ENCODE measurements at regions not wholly inside any gene's neighbourhood (a gene's known extent, or its start where the extent isn't known, plus 50 kb on each side); places are given as distances from the start of the nearest gene placed in this dataset.

DNA sequence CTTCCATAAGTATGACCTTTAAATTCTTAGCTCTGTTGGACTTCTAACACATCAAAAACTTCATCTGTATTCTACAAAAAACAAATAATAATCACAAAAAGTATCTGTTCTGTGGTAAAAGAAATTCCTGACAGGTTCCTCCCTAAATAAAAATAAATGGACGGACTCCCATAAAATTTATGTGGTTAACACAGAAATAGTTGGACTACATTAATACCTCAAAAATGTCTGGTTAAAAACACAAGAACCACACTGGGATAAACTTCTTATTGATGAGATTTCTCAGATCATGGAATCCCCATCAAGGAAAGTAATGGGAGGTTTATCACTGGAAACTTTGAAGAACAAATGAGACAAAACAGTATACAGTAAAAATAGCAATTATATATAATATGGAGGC is 172.4 kb downstream of the MOXD1 start:
- TF ChIP-seq, protein P1, sequence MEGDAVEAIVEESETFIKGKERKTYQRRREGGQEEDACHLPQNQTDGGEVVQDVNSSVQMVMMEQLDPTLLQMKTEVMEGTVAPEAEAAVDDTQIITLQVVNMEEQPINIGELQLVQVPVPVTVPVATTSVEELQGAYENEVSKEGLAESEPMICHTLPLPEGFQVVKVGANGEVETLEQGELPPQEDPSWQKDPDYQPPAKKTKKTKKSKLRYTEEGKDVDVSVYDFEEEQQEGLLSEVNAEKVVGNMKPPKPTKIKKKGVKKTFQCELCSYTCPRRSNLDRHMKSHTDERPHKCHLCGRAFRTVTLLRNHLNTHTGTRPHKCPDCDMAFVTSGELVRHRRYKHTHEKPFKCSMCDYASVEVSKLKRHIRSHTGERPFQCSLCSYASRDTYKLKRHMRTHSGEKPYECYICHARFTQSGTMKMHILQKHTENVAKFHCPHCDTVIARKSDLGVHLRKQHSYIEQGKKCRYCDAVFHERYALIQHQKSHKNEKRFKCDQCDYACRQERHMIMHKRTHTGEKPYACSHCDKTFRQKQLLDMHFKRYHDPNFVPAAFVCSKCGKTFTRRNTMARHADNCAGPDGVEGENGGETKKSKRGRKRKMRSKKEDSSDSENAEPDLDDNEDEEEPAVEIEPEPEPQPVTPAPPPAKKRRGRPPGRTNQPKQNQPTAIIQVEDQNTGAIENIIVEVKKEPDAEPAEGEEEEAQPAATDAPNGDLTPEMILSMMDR (IDR thresholded peaks at IDR 0.05; ENCODE audit: extremely low read depth, insufficient read depth, missing control alignments), result no peak
- no peak for DNase-seq (ENCODE audit: low spot score)
- in situ Hi-C loops (cut with MboI; ENCODE audit: low pct_unique_long_range_greater_than_20kb, low sequenced_read_pairs, unreplicated experiment), result no loop called here

DNA sequence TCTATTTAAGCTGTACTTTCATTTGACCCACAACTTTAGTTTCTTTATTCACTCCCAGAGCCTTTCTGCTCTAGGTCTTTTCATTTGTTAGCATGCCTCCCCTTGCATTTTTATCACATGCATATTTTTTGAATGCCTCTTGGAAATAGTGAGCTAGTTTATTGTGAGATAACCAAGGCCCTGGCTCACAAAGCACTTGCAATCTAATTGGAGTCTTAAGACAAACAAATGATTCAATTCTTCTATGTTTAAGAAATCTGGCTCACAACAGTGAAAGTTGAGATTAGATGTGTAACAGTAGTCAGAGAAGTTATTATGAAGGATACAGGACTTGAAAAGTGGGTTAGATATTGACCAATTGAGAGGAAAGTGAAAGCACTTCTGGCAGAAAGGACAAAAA is 173.4 kb downstream of the MOXD1 start:
- TF ChIP-seq, protein P1 (IDR thresholded peaks at IDR 0.05; ENCODE audit: extremely low read depth, insufficient read depth, missing control alignments), result no peak
- no peak for DNase-seq (ENCODE audit: low spot score)
- in situ Hi-C loops (cut with MboI; ENCODE audit: low pct_unique_long_range_greater_than_20kb, low sequenced_read_pairs, unreplicated experiment), result no loop called here

DNA sequence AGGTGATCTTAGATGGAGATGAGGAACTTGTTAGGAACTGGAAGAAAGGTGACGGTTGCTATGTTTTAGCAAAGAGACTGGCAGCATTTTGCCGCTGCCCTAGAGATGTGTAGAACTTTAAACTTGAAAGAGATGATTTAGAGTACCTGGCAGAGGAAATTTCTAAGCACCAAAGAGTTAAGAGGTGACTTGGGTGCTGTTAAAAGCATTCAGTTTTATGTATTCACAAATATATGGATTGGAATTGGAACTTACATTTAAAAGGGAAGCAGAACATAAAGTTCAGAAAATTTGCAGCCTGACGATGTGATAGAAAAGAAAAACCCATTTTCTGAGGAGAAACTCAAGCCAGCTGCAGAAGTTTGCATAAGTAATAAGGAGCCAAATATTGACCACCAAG is 176.3 kb downstream of the MOXD1 start:
- in situ Hi-C loops (cut with MboI; ENCODE audit: low pct_unique_long_range_greater_than_20kb, low sequenced_read_pairs, unreplicated experiment), result loop anchor here (25.0 kb wide), 1 partner anchor 288 kb away; no protein-coding TSS in a partner anchor
- TF ChIP-seq, protein P1 (IDR thresholded peaks at IDR 0.05; ENCODE audit: extremely low read depth, insufficient read depth, missing control alignments), result no peak
- no peak for DNase-seq (ENCODE audit: low spot score)

DNA sequence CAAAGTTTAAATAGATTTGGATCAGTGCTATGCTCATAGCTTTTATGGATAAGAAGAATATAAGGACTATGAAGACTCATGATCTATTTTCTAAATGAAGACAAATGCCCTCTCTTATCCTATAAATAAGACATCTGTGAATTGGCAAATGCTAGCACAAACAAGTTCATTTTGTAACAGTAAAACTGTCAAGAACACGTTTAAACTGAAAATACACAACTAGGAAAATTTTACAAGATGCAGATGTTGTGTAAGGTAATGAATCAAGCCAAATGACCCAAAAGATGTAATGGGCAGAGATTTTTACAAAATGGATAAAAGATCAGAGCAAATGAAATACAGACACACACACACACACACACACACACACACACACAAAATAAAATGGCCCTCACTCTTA is 180.5 kb downstream of the MOXD1 start:
- in situ Hi-C loops (cut with MboI; ENCODE audit: low pct_unique_long_range_greater_than_20kb, low sequenced_read_pairs, unreplicated experiment), result loop anchor here (25.0 kb wide), 1 partner anchor 283 kb away; no protein-coding TSS in a partner anchor
- no peak for DNase-seq (ENCODE audit: low spot score)
- TF ChIP-seq, protein P1 (IDR thresholded peaks at IDR 0.05; ENCODE audit: extremely low read depth, insufficient read depth, missing control alignments), result no peak

DNA sequence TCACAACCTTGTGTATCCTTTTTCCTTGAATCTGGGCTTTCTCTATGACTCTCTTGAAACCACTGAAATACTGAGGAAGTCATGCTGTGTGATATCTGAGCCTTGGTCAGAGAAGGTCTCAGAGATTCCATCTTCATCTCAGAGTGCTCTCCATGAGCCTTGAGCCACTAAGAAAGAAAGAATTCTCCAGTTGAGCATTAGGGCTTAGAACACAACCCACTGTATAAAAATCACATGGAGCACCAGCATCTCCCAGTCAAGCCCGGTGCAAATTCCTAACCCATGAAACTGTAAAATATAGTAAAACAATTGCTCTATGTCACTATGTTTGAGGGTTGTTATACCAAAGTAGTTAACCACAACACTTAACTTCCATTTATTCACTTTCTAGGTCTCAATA is 181.4 kb downstream of the MOXD1 start:
- TF ChIP-seq, protein P1 (IDR thresholded peaks at IDR 0.05; ENCODE audit: extremely low read depth, insufficient read depth, missing control alignments), result no peak
- in situ Hi-C loops (cut with MboI; ENCODE audit: low pct_unique_long_range_greater_than_20kb, low sequenced_read_pairs, unreplicated experiment), result loop anchor here (25.0 kb wide), 1 partner anchor 283 kb away; no protein-coding TSS in a partner anchor
- no peak for DNase-seq (ENCODE audit: low spot score)

DNA sequence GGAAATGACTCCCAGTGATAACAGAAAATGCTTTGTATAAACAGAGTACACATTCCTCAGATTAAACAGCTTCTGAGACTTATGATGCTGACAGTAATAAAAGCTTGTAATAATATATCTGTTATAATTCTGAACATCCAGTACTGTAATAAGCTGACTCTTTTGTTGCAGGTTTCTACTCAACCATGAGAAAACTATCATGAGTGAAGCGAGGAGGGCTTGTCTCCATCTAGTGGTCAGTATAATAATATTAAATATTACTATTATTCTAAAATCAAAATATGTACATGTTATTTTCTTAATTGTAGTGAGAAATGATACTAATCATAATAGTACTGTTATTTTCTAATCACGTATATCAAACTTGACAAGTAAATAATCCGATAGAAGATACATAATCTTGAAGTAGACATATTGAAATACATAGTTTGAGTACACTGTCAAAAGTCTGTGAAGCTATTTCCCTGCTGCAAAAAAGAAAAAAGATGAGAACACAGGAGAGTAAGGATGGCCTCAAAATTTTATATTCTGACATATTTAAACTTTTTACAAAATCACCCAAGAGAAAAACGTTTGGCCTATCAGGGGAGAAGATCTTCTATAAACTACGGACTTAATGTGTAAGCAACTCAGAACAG is 183.1 kb downstream of the MOXD1 start:
- DNase-seq (ENCODE audit: low spot score), result peak; percentile 6
- in situ Hi-C loops (cut with MboI; ENCODE audit: low pct_unique_long_range_greater_than_20kb, low sequenced_read_pairs, unreplicated experiment), result loop anchor here (25.0 kb wide), 1 partner anchor 281 kb away; no protein-coding TSS in a partner anchor
- TF ChIP-seq, protein P1 (IDR thresholded peaks at IDR 0.05; ENCODE audit: extremely low read depth, insufficient read depth, missing control alignments), result peak; percentile 30
